ENCODE measurements at regions not wholly inside any gene's neighbourhood (a gene's known extent, or its start where the extent isn't known, plus 50 kb on each side); places are given as distances from the start of the nearest gene placed in this dataset.

- DNase-seq, result no peak
Observed at GRCh38 chr10:2488446-2489005, 578.8 kb upstream of the PFKP start.

DNA sequence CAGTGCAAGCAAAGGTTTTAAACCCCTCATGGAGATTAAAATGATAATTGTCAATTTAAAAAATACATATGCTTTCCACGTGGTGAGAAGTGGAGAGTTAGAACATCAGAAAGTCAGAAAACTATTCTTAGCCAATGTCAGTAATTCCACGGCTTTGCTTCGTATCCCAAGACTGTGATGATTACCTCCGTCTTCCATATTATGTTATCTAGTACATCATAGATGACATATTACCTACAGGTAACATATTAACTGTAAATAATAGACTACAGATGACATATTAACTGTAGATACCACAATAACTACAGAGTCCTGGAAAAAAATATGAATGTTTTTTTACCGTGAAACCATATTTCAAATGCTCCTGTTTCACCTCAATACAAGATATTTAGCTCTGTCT, 579.4 kb upstream of the PFKP start:
- no peak for DNase-seq

- no peak for DNase-seq
Observed at GRCh38 chr10:2478656-2479055, 588.7 kb upstream of the PFKP start.

DNA sequence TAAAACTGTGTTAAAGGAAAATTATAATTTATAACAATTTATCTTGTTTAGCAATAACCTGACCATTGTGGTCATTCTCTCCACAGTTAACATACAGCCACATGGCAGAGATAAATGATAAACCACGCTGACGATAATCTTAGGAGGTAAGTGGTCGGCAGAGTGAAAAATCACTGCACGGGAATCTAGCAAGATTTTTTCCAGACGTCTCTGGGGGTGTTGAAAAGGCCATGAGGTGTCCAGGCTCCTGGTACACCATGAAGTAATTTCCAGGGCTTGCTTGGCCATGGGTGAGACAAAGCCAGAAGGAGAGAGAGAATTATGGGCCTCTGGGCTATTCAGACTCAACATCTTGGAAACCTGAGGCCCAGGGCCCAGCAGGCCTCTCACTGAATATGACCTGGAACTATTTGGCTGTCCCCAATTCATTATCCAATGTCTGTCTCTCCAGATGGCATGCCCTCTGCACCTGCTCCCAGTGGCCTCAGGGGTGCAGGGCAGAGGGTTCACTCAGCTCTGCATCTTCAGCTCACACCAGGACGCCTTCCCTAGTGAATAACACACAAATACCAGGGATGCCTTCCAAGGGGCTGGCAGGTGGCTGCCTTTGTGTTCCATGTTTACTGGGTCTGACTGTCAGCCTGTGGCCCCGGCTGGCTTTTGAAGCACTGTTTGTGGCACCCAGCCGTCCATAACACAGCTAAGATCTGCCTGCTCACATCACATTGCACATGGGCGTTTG, 590.4 kb upstream of the PFKP start:
- no peak for DNase-seq

GRCh38 chr10:2476218-2476811, 591.0 kb upstream of the PFKP start:
- no peak for DNase-seq

DNA sequence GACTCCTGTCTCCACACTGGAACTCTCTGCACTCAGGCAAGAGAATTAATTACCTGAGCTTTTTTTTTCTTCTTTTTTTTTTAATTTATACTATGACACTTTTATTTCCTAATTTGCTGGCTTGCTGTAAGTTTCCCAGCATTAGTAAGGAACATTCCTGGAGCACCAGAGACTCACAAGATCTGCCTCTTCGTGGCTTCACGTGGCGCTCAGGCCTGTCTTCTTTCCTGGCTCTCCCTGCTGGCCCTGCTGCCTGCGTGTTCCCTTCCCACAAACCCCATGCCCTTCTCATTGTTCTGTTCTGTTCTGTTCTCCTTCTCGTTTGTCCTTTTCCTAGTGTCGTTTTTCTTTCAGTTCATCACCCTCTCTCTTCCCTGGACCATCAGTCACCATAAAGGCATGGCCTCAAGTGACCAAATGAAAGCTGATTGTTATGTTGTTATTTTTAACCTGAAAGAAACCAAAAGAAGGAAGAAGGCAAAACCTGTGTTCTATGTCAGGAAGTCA, 591.6 kb upstream of the PFKP start:
- no peak for DNase-seq

DNA sequence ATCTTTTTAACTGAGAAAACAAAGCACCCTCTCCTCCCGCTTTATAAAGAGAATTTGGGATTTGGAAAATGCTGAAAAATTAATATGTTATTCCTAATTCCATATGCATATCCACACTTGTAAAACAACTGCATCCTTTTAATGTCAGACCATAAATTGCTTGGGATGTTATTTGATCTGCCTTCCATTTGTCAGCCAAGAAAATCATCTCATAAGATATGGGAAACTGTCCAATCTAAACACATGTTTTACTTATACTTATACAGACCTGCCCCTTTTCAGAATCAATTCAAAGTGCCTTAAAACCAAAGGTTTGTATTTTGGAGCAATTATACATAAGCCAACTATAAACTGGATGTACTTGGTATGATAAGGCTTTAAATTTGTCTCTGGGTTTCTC, 595.5 kb upstream of the PFKP start:
- DNase-seq, result no peak

- DNase-seq, result no peak
Observed at GRCh38 chr10:2469802-2470201, 597.5 kb upstream of the PFKP start.

- no peak for DNase-seq
Observed at GRCh38 chr10:2464483-2464882, 602.9 kb upstream of the PFKP start.

DNA sequence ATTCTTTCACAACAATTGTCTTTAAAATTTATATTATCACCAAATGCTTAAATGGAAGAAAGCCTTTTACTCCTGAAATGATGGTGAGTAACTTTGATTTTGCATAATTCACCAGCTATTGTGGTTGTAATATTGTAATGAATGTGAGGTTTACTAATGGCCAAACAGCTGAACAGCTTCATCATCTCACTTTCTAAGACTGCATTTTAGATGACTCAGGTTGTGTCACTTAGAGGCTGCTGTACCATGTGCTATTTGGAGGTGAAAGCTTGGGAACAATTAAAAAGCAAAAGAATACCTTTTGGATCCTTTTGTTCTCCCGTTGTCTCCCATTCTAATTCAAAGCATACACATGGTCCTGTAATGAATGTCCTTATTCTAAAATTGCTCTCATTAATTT, 604.0 kb upstream of the PFKP start:
- DNase-seq, result no peak

DNA sequence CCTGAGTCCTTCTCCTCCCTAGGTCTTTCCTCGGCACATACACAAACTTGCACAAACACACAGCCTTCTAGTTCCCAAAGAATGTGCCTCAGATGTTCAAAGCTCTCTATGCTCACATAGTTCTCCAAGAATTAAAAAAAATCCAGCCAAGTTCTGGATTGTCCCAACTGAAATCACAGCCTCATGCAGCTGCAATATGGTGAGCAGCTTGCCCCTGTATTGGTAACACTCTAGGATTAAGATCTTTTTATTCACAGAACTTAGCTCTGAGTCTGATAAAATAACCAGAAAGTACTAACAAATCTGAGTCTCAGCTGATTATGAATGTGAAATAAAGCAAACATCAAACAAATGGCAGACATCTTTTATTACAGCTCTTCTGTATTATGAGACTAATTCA, 604.8 kb upstream of the PFKP start:
- no peak for DNase-seq

GRCh38 chr10:2460812-2461211, 606.5 kb upstream of the PFKP start:
- no peak for DNase-seq

GRCh38 chr10:2459713-2460112, 607.6 kb upstream of the PFKP start:
- DNase-seq, result no peak

GRCh38 chr10:2456834-2457233, 610.5 kb upstream of the PFKP start:
- DNase-seq, result no peak

GRCh38 chr10:2445370-2445769, 622.0 kb upstream of the PFKP start:
- no peak for DNase-seq

GRCh38 chr10:2439983-2440382, 627.4 kb upstream of the PFKP start:
- DNase-seq, result no peak

- no peak for DNase-seq
Observed at GRCh38 chr10:2439000-2439399, 628.3 kb upstream of the PFKP start.

DNA sequence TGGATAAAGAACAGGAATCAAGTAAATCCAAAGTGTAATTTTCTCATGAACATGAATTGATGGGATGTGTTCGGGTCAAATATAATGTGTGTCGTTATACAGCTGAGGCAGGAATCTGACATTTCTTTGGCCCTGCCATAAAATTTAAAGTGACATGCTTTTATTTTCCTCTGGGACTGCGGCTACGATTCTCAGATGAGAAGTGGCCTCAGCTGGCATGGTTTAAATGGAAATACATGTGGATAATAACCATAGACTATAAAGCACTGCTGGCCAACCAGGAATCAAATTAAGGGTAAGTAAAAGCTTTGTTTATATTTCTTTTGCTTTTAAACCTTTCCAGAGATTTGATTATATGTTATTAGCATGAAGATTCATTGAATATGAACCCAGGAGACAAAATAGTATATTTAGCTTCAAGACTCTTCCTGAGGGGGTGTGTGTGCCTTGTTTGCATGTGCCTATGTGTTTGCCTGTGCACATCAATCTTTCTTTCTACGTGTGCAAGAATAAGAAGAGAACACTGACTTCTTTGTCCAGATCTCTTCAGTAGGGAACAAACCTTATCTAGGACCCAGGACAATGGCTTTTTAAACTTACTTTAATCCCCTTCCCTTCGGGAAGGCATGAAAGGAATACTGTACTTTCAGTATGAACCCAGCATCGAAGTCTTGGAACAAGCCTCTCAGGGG, 629.0 kb upstream of the PFKP start:
- no peak for DNase-seq

DNA sequence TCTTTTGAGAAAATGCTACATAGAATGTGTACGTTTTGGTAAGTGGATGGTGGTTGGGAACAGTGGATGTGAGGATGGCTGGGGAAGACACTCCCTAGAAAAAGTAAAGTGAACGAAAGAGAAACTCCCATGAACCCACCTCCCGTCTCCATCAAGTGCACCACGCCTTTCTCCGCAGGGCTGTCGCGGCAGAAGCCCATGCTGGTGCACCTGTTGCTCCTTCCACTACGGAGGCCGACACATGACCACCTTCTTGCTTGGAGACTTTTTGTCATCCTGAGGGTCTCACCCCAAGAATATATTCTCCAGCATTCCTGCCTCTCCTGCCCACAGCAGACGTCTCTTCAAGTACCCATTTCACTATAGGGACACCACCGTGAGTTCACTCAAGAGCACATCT, 630.4 kb upstream of the PFKP start:
- no peak for DNase-seq

GRCh38 chr10:2431961-2432360, 635.4 kb upstream of the PFKP start:
- DNase-seq, result no peak

GRCh38 chr10:2427412-2427811, 639.9 kb upstream of the PFKP start:
- DNase-seq, result no peak

GRCh38 chr10:2425320-2425719, 642.0 kb upstream of the PFKP start:
- DNase-seq, result no peak

GRCh38 chr10:2414562-2414961, 652.8 kb upstream of the PFKP start:
- no peak for DNase-seq

DNA sequence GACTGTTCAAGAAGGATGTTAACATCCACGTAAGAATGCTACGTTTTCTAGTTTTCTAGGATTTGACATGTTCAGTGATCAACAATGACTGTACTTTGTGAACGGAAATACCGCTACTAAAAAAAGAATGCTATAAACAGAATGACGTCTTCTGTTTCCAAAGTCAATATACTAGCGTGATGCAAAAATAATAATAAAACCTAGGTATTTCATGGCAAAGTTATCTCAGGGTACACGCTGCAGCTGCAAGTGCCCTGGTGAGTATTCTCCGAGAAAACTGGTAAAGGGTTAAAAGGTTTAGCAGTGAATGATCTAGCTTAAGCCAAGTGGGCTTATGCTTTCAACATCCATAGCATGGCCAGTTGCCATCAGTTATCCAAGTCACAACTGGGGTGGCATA, 653.3 kb upstream of the PFKP start:
- no peak for DNase-seq
